ENCODE measurements at regions not wholly inside any gene's neighbourhood (a gene's known extent, or its start where the extent isn't known, plus 50 kb on each side); places are given as distances from the start of the nearest gene placed in this dataset.

DNA sequence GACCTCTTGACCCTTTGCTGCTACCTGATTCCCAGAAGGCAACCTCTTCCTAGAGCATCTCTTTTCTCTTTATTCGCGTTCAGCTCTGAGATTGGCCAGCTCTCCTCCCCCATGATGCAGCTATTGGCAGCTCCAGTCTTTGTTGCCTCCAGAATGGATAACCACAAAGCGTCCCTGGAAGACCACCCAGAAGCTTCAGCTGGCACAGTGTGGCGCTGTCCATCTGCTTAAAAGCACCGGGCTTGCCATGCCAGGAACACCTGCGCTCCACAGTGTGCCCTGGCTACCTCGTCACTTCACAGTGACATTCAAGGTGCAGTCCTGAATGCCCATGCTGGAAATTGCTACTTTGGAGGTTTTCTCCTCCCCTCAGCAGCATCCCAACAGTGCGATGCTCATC, 353.9 kb downstream of the LMO4 start:
- DNase-seq (ENCODE audit: low read depth): no peak

- DNase-seq (ENCODE audit: low read depth): no peak
Measured at GRCh38 chr1:87683196-87683956, 354.7 kb downstream of the LMO4 start.

DNA sequence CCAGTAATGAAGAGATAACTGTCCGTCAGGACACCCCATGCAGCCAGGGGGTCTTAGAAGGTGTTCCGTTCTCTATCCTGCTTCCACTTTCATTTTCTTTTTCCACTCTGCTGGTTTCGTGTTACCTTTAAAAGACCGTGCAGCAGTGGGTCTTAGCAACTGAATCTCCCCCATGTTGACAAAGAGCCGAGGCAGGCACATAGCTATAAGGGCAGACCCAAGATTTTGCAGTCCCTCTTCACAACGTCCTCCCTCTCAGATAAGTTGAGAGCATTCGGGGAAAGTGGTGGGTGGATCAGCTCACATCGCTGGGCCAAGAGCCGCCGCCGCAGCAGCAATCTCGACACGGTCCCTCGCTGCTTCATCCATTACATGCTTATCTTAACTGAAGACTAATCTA, 355.5 kb downstream of the LMO4 start:
- peak; percentile 43 for DNase-seq (ENCODE audit: low read depth)

- DNase-seq (ENCODE audit: low read depth): peak; percentile 13
Measured at GRCh38 chr1:87684713-87685205, 356.1 kb downstream of the LMO4 start.

DNA sequence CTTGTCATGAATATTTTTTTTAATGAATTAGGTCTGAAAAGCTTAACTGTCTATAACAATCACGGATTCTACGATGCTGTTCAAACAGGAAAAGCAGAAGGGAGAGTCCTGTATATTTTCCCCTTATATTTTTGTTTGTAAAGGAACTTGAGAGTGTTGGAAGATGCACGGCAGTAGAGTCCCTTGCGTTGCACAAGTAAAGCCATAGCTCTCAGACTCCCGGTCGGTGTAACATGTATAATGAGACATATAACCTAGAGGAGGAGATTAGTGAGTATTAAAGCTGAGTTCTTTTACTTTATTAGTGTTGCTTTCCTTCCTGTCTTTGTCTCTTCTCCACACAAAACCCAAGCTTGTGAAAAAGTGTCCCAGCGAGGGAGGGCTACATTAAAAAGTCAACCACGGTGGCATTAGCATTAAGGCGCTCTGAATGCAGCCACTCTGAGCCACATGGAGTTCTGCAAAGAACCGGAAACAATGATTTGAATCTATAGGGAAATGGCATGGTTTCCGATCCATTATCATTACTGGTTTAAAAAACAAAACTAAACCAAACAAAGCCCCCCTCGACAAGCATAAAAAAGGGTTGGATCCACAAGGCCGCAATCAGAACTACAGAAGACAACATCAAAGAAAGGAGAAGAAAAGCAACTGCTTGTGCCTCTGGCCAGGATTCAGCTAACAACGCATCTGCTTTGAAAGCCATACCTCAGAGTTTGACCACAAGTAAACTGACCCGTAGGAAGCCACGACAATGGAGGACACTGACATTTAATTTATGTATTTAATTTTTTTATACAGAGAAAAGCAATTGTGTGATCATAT, 356.8 kb downstream of the LMO4 start:
- no peak for DNase-seq (ENCODE audit: low read depth)

DNA sequence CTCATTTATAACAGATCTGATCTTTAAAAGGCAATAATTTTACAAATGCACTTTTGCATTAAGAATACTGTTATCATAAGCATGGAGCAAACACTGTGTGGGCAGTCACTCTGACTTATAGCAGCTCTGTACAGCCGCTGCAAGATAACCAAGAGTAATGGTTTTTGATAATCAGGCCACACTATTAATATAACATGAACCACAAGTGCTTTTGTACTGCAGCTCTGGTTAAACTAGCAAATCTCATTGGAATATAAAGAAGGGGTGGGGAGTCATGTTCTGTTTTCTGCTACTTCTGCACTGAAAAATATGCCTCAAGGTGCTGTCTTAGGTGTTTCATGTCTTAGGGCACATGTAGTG, 357.4 kb downstream of the LMO4 start:
- no peak for DNase-seq (ENCODE audit: low read depth)

- no peak for DNase-seq (ENCODE audit: low read depth)
Measured at GRCh38 chr1:87686671-87687070, 358.0 kb downstream of the LMO4 start.

GRCh38 chr1:87688136-87688535, 359.5 kb downstream of the LMO4 start:
- no peak for DNase-seq (ENCODE audit: low read depth)

DNA sequence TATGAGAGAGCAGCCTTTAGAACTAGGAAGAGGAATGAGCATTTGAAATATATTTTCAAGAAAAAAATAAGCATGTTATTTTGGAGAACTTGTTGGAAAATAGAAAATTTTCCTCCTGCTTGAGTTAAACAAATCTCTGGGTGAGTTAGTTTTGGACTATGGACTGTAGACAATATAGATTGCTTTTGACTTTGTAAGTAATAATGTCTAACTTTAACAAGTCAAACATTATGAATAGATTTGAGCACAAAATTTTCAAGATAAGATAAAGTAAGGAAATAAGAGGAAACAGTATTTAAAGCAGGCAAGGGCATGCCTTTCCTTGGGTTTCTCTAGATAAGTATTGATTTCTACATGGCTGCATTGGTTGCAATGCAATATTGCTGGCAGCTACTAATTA, 360.8 kb downstream of the LMO4 start:
- DNase-seq (ENCODE audit: low read depth): no peak

- DNase-seq (ENCODE audit: low read depth): no peak
Measured at GRCh38 chr1:87696483-87696882, 367.8 kb downstream of the LMO4 start.

- DNase-seq (ENCODE audit: low read depth): no peak
Measured at GRCh38 chr1:87702455-87702854, 373.8 kb downstream of the LMO4 start.

DNA sequence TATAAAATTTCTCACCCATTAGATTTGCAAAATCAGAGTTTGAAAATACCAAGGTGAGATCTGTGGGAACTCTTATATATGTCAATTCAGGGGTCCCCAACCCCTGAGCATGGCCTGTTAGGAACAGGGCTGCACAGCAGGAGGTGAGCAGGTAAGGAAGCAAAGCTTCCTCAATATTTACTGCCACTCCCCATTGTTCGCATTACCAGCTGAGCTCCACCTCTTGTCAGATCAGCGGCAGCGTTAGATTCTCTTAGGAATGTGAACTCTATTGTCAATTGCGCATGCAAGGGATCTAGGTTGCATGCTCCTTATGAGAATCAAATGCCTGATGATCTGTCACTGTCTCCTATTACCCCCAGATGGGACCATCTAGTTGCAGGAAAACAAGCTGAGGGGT, 376.6 kb downstream of the LMO4 start:
- no peak for DNase-seq (ENCODE audit: low read depth)

DNA sequence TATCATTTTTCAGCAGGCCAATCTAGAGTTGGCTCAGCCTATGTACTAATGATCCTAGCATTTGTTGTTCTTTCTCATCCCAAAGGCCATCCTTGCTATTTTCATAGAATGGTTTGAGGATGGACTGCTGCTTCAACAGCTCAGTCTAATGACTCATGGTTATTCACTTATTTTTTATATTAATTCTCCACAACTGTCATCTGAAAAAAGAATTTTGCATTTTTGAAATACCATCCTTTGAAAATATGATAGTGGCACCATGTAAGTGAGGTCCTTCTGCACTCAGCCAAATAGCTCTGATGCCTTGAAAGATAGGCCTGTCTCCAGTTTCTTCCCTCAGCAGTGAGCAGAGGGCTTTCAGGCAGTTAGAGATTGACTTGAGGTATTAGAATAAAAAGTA, 377.5 kb downstream of the LMO4 start:
- peak; percentile 73 for DNase-seq (ENCODE audit: low read depth)

GRCh38 chr1:87706779-87707228, 378.1 kb downstream of the LMO4 start:
- peak; percentile 60 for DNase-seq (ENCODE audit: low read depth)

- DNase-seq (ENCODE audit: low read depth): no peak
Measured at GRCh38 chr1:87707411-87707810, 378.7 kb downstream of the LMO4 start.

DNA sequence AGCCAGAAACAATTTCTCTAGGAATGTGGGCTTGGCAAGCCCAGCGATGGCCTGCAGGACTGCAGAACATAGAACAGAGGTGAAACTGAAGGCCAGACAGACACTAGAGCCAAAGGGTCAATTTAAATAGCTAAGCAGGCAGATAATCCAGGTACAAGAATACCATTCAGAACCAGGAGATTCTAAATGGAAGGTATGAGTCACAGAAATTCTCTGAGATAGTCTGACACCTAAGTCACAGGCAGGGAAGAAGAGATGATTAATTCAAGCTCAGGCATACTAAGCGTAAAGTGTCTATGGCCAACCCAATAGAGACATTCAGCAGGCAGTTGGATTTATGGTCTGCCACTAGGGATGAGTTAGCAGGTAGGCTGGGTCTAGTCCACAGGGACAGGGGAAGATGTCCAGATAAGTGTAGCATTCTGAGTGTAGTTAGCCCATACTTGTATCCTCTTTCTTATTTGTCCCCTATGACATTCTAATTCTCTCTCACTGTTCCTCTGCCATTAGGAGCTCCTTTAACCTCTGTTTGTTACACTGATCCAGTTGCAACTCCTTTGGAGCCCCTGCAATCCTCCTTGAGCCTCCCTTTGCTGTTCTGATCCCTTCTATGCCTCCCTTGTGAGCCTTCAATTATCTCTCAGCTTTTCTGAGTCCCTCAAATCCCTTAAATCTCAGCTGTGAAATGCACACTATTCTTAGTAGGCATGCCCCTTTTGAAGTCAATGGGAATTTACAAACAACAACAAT, 383.8 kb downstream of the LMO4 start:
- peak; percentile 4 for DNase-seq (ENCODE audit: low read depth)

DNA sequence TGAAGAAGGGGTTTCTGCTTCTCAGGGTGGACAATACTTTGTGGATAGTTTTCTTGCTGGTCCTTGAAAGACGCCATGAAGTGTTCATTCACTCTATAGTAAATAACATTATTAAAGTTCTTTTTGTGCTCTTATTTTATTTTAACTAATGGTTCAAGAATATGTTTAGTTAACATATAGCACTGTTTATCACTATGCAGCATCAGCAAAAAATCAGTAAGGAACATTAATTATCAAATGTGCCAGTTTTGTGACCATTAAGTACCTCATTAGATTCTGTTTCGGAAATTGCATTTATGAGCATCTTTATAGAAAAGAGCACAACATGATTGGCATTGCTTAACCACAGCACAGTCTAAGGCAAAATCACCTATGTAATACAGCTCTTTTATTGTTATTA, 385.6 kb downstream of the LMO4 start:
- DNase-seq (ENCODE audit: low read depth): no peak

DNA sequence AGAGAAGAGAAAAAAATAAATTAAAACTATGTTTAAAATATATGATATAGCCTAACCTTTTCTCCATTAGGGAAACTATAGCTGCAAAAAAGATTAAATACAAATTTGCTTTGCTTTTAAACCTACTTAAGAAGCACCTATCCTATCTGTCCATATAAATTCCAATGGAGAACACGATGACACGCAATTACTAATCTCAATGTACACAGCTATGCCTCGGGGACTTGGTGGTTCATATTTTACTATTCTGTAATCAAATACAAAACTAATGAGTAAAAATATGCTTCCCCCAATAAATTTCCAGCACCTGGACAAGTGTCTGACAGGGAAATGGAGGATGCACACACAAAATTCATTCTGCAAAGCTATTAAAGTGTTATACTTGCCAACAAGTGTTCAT, 386.4 kb downstream of the LMO4 start:
- DNase-seq (ENCODE audit: low read depth): no peak

DNA sequence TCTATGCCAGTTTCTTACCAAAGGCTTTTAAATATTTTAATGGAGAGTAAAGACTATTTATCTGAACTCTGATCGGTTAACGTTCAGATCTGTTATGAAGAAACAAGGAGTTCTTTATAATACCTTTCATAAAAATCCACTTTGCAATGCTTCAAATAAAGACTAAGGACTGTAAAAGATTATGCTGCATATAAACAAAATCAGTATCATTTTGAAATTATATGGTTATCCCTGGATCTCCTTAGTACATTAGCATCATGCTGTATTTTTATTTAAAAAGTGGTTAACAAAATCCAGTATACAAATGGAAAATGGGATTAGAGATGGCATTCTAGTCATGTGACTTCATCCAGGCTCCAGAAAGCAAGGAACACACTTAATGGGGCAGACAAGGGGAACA, 386.8 kb downstream of the LMO4 start:
- no peak for DNase-seq (ENCODE audit: low read depth)

- no peak for DNase-seq (ENCODE audit: low read depth)
Measured at GRCh38 chr1:87717157-87717670, 388.5 kb downstream of the LMO4 start.

- peak; percentile 37 for DNase-seq (ENCODE audit: low read depth)
Measured at GRCh38 chr1:87718241-87718950, 389.7 kb downstream of the LMO4 start.

- DNase-seq (ENCODE audit: low read depth): no peak
Measured at GRCh38 chr1:87719658-87720057, 391.0 kb downstream of the LMO4 start.
